Gastroesophageal sphincter (tissue), 3 donors: ENCODE measurements at regions not wholly inside any gene's neighbourhood (a gene's known extent, or its start where the extent isn't known, plus 50 kb on each side); places are given as distances from the start of the nearest gene placed in this dataset.

Source experiments
- POLR2A ChIP-seq, 2 donors: fragments of 450-650 bp; IDR thresholded peaks; one replicate each; pipeline ENCODE4 v1.6.1; 2017; ENCODE audit warnings: antibody characterized with exemption in 2 of 2, mild to moderate bottlenecking in 2 of 2, moderate library complexity in 1 of 2
- TF ChIP-seq, protein P1 (sequence below), 4 experiments: fragments of 200-600 bp in 2 of 4; fragments of 450-650 bp in 2 of 4; sonication (generic) in 1 of 4; IDR thresholded peaks; one replicate each; pipeline ENCODE4 v1.5.1; 2017 to 2019; ENCODE audit warnings: antibody characterized with exemption in 4 of 4, mild to moderate bottlenecking in 2 of 4, moderate library complexity in 2 of 4

- TF ChIP-seq, protein P1, sequence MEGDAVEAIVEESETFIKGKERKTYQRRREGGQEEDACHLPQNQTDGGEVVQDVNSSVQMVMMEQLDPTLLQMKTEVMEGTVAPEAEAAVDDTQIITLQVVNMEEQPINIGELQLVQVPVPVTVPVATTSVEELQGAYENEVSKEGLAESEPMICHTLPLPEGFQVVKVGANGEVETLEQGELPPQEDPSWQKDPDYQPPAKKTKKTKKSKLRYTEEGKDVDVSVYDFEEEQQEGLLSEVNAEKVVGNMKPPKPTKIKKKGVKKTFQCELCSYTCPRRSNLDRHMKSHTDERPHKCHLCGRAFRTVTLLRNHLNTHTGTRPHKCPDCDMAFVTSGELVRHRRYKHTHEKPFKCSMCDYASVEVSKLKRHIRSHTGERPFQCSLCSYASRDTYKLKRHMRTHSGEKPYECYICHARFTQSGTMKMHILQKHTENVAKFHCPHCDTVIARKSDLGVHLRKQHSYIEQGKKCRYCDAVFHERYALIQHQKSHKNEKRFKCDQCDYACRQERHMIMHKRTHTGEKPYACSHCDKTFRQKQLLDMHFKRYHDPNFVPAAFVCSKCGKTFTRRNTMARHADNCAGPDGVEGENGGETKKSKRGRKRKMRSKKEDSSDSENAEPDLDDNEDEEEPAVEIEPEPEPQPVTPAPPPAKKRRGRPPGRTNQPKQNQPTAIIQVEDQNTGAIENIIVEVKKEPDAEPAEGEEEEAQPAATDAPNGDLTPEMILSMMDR (IDR thresholded peaks at IDR 0.05): no peak
- no peak for TF ChIP-seq POLR2A (IDR thresholded peaks at IDR 0.05)
Observed at GRCh38 chr4:83979773-83980172, 443.9 kb downstream of the GPAT3 start.
